Calu3 (cell line): ENCODE measurements at regions not wholly inside any gene's neighbourhood (a gene's known extent, or its start where the extent isn't known, plus 50 kb on each side); places are given as distances from the start of the nearest gene placed in this dataset.

Experiments
- BruUV-seq: library from RNA; stranded (reverse); fragments of 400-500 nt; replicated peaks from 2 replicates; lab custom pipeline; 2021; lab: Mats Ljungman, UMichigan
- CTCF ChIA-PET: fragments of 300-600 bp; sonication (Branson Sonifier 250); formaldehyde crosslinking; loops from one replicate; lab custom pipeline; 2022; ENCODE audit warnings: antibody characterized with exemption; lab: Charles Lee
- DNase-seq: peaks from one replicate; pipeline ENCODE4 v3.0.0; 2022
- H3K27ac Mint-ChIP-seq: one replicate; pipeline ENCODE4 v1.8.0; 2022; ENCODE audit warnings: mixed read lengths; ENCODE audit not compliant: unreplicated experiment
- H3K27me3 Mint-ChIP-seq: one replicate; pipeline ENCODE4 v1.8.0; 2022; ENCODE audit warnings: mixed read lengths; ENCODE audit not compliant: unreplicated experiment
- H3K36me3 Mint-ChIP-seq: one replicate; pipeline ENCODE4 v1.8.0; 2022; ENCODE audit warnings: mild to moderate bottlenecking, moderate library complexity, mixed read lengths; ENCODE audit not compliant: insufficient read depth, unreplicated experiment
- H3K4me1 Mint-ChIP-seq: one replicate; pipeline ENCODE4 v1.8.0; 2022; ENCODE audit warnings: mild to moderate bottlenecking, low read depth, mixed read lengths; ENCODE audit not compliant: unreplicated experiment
- H3K4me3 Mint-ChIP-seq: one replicate; pipeline ENCODE4 v1.8.0; 2022; ENCODE audit warnings: mild to moderate bottlenecking, low read depth, moderate library complexity, mixed read lengths; ENCODE audit not compliant: unreplicated experiment
- H3K9me3 Mint-ChIP-seq: one replicate; pipeline ENCODE4 v1.8.0; 2022; ENCODE audit warnings: low read depth, mixed read lengths; ENCODE audit not compliant: unreplicated experiment
- CTCF ChIP-seq: fragments of 200-600 bp; IDR thresholded peaks from one replicate; pipeline ENCODE4 v1.8.0; 2022; ENCODE audit warnings: antibody characterized with exemption; ENCODE audit not compliant: unreplicated experiment
- intact Hi-C: fragments of 100-400 bp; cut with micrococcal nuclease; formaldehyde crosslinking; loops from one replicate; pipeline ENCODE4 v1.10.0; 2022; ENCODE audit not compliant: unreplicated experiment

- BruUV-seq = no TSS peak
- no peaks in the 10 kb centered on the region for H3K36me3 Mint-ChIP-seq
- peaks cover 47% of the 10 kb centered on the region for H3K27me3 Mint-ChIP-seq
- peaks cover 2% of the 10 kb centered on the region for H3K9me3 Mint-ChIP-seq
- intact Hi-C loops = no loop called here
- no peak overlapping the region for H3K27ac Mint-ChIP-seq
- no peak for TF ChIP-seq CTCF
- DNase-seq = no peak
- no peaks in the 10 kb centered on the region for H3K4me1 Mint-ChIP-seq
- CTCF ChIA-PET = no interaction called here
- H3K4me3 Mint-ChIP-seq = no peak overlapping the region
Observed at GRCh38 chr16:55426865-55427484, 52.0 kb upstream of the MMP2 start.
